COLO668 (cell line): ENCODE measurements at regions not wholly inside any gene's neighbourhood (a gene's known extent, or its start where the extent isn't known, plus 50 kb on each side); places are given as distances from the start of the nearest gene placed in this dataset.
A peak's percentile ranks its signal among the peaks of the same experiment; 100 is the strongest.

ENCODE experiments used
- DNase-seq: peaks from one replicate; lab custom pipeline; 2025; ENCODE audit not compliant: unreplicated experiment; lab: John Stamatoyannopoulos, UW

GRCh38 chr11:16685914-16686313 lies 52.5 kb upstream of the C11orf58 start:
- DNase-seq: no peak

- no peak for DNase-seq
Measured at GRCh38 chr11:16678466-16679116, 59.9 kb upstream of the C11orf58 start.

- no peak for DNase-seq
Measured at GRCh38 chr11:16669799-16670415, 68.5 kb upstream of the C11orf58 start.

GRCh38 chr11:16632295-16633200 lies 105.9 kb upstream of the C11orf58 start:
- no peak for DNase-seq

GRCh38 chr11:16630651-16631050 lies 107.8 kb upstream of the C11orf58 start:
- DNase-seq: no peak

GRCh38 chr11:16618431-16618830 lies 120.0 kb upstream of the C11orf58 start:
- no peak for DNase-seq

- no peak for DNase-seq
Measured at GRCh38 chr11:16615480-16615879, 123.0 kb upstream of the C11orf58 start.

- peak; percentile 86 for DNase-seq
Measured at GRCh38 chr11:16613512-16614381, 124.7 kb upstream of the C11orf58 start.

GRCh38 chr11:16613262-16613511 lies 125.3 kb upstream of the C11orf58 start:
- no peak for DNase-seq

GRCh38 chr11:16612566-16613261 lies 125.7 kb upstream of the C11orf58 start:
- DNase-seq: peak; percentile 40

- no peak for DNase-seq
Measured at GRCh38 chr11:16611926-16612565, 126.4 kb upstream of the C11orf58 start.

- DNase-seq: no peak
Measured at GRCh38 chr11:16611401-16611921, 127.0 kb upstream of the C11orf58 start.

GRCh38 chr11:16610738-16611388 lies 127.6 kb upstream of the C11orf58 start:
- no peak for DNase-seq

- no peak for DNase-seq
Measured at GRCh38 chr11:16610213-16610737, 128.2 kb upstream of the C11orf58 start.

GRCh38 chr11:16609769-16610168 lies 128.7 kb upstream of the C11orf58 start:
- no peak for DNase-seq

GRCh38 chr11:16607675-16608644 lies 130.5 kb upstream of the C11orf58 start:
- DNase-seq: no peak

GRCh38 chr11:16606784-16607674 lies 131.4 kb upstream of the C11orf58 start:
- peak; percentile 69 for DNase-seq
